GM18505 (cell line): ENCODE measurements at regions not wholly inside any gene's neighbourhood (a gene's known extent, or its start where the extent isn't known, plus 50 kb on each side); places are given as distances from the start of the nearest gene placed in this dataset.

Source experiments
- ATAC-seq: cut with Tn5 transposase; IDR thresholded peaks from one replicate; pipeline ENCODE4 v1.9.1; 2021; ENCODE audit not compliant: unreplicated experiment
- POLR2A ChIP-seq: IDR thresholded peaks from 4 replicates; pipeline ENCODE4 v1.6.1; 2011; ENCODE audit warnings: borderline replicate concordance; ENCODE audit not compliant: insufficient read depth, insufficient read length; ENCODE audit errors: extremely low read depth

- ATAC-seq, result no peak
Measured at GRCh38 chr11:97336064-97336463, 946.3 kb downstream of the JRKL start.

GRCh38 chr11:97345032-97345431, 955.2 kb downstream of the JRKL start:
- no peak for TF ChIP-seq POLR2A
- no peak for ATAC-seq

More at GRCh38 chr11:97336064-97336463, 946.3 kb downstream of the JRKL start:
- no peak for TF ChIP-seq POLR2A

GRCh38 chr11:97349201-97349600, 959.4 kb downstream of the JRKL start:
- TF ChIP-seq POLR2A, result no peak
- ATAC-seq, result no peak

GRCh38 chr11:97351939-97352338, 962.1 kb downstream of the JRKL start:
- no peak for TF ChIP-seq POLR2A
- no peak for ATAC-seq

- no peak for ATAC-seq
- TF ChIP-seq POLR2A, result no peak
Measured at GRCh38 chr11:97354026-97354425, 964.2 kb downstream of the JRKL start.

- ATAC-seq, result no peak
- no peak for TF ChIP-seq POLR2A
Measured at GRCh38 chr11:97354576-97354975, 964.8 kb downstream of the JRKL start.

- ATAC-seq, result no peak
Measured at GRCh38 chr11:97355230-97355629, 965.4 kb downstream of the JRKL start.

GRCh38 chr11:97356144-97356543, 966.3 kb downstream of the JRKL start:
- ATAC-seq, result no peak
- TF ChIP-seq POLR2A, result no peak

More at GRCh38 chr11:97355230-97355629, 965.4 kb downstream of the JRKL start:
- no peak for TF ChIP-seq POLR2A

GRCh38 chr11:97359016-97359415, 969.2 kb downstream of the JRKL start:
- ATAC-seq, result no peak
- TF ChIP-seq POLR2A, result no peak

GRCh38 chr11:97361812-97362378, 972.1 kb downstream of the JRKL start:
- ATAC-seq, result no peak
- TF ChIP-seq POLR2A, result no peak

- no peak for TF ChIP-seq POLR2A
- no peak for ATAC-seq
Measured at GRCh38 chr11:97363331-97363730, 973.5 kb downstream of the JRKL start.

- TF ChIP-seq POLR2A, result no peak
- ATAC-seq, result no peak
Measured at GRCh38 chr11:97364047-97364446, 974.2 kb downstream of the JRKL start.

- ATAC-seq, result no peak
- TF ChIP-seq POLR2A, result no peak
Measured at GRCh38 chr11:97367406-97368083, 977.7 kb downstream of the JRKL start.

- no peak for TF ChIP-seq POLR2A
- no peak for ATAC-seq
Measured at GRCh38 chr11:97389270-97389669, 999.5 kb downstream of the JRKL start.
